IMR-90 (cell line): ENCODE measurements at regions not wholly inside any gene's neighbourhood (a gene's known extent, or its start where the extent isn't known, plus 50 kb on each side); places are given as distances from the start of the nearest gene placed in this dataset.

Experiments
- ATAC-seq: fragments of 200-7000 bp; cut with Tn5 transposase; 2 replicates; pipeline ENCODE4 v1.9.1; 2020; ENCODE audit warnings: low read depth, mild to moderate bottlenecking, moderate library complexity
- BruUV-seq: library from RNA; stranded (reverse); fragments of 400-500 nt; replicated peaks from 2 replicates; lab custom pipeline; 2021; lab: Mats Ljungman, UMichigan
- CTCF ChIA-PET: fragments of 300-600 bp; formaldehyde crosslinking; extraction: SDS; loops from one replicate; lab custom pipeline; 2021; ENCODE audit warnings: antibody characterized with exemption; lab: Yijun Ruan, JAX
- POLR2A ChIA-PET: fragments of 300-600 bp; sonication (Branson Sonifier 250); formaldehyde crosslinking; loops from one replicate; lab custom pipeline; 2022; ENCODE audit warnings: antibody characterized with exemption; ENCODE audit not compliant: unreplicated experiment; lab: Charles Lee
- DNase-seq: peaks from one replicate; pipeline ENCODE4 v3.0.0; 2013
- H2AFZ ChIP-seq: replicated peaks from 2 replicates; pipeline ENCODE3; 2013; ENCODE audit warnings: low read length, mild to moderate bottlenecking; ENCODE audit not compliant: poor library complexity
- H2AK5ac ChIP-seq: 2 replicates; pipeline ENCODE4 v1.6.1; 2013; ENCODE audit warnings: low read depth, low read length, inconsistent platforms
- H2AK9ac ChIP-seq: replicated peaks from 2 replicates; pipeline ENCODE3; 2013; ENCODE audit warnings: mild to moderate bottlenecking, low read depth, low read length, moderate library complexity; ENCODE audit not compliant: poor library complexity
- H2BK120ac ChIP-seq: 2 replicates; pipeline ENCODE4 v1.6.1; 2013; ENCODE audit warnings: low read depth, low read length, inconsistent platforms
- H2BK15ac ChIP-seq: 3 replicates; pipeline ENCODE4 v1.6.1; 2013; ENCODE audit warnings: low read depth, low read length, inconsistent platforms
- H2BK20ac ChIP-seq: 2 replicates; pipeline ENCODE4 v1.6.1; 2013; ENCODE audit warnings: low read depth, mild to moderate bottlenecking, inconsistent platforms, low read length, moderate library complexity
- H2BK5ac ChIP-seq: 2 replicates; pipeline ENCODE4 v1.6.1; 2013; ENCODE audit warnings: mild to moderate bottlenecking, low read depth, low read length, inconsistent platforms; ENCODE audit not compliant: poor library complexity, severe bottlenecking
- H3K14ac ChIP-seq: replicated peaks from 2 replicates; pipeline ENCODE4 v1.6.1; 2013; ENCODE audit warnings: low read depth, low read length, inconsistent platforms
- H3K18ac ChIP-seq: 2 replicates; pipeline ENCODE4 v1.6.1; 2013; ENCODE audit warnings: low read depth, low read length, control low read depth
- H3K23ac ChIP-seq: 2 replicates; pipeline ENCODE4 v1.6.1; 2013; ENCODE audit warnings: low read depth, low read length, inconsistent platforms
- H3K27ac ChIP-seq: 2 replicates; pipeline ENCODE4 v1.5.1; 2013; ENCODE audit warnings: mild to moderate bottlenecking, control low read depth, low read length; ENCODE audit not compliant: insufficient read depth
- H3K27me3 ChIP-seq: 2 replicates; pipeline ENCODE4 v1.6.1; 2013; ENCODE audit warnings: low read length; ENCODE audit not compliant: control insufficient read depth, insufficient read depth
- H3K36me3 ChIP-seq: 2 replicates; pipeline ENCODE4 v1.6.1; 2013; ENCODE audit warnings: low read length, mixed read lengths; ENCODE audit not compliant: control insufficient read depth, insufficient read depth
- H3K4ac ChIP-seq: 2 replicates; pipeline ENCODE4 v1.6.1; 2013; ENCODE audit warnings: low read depth, low read length, inconsistent platforms
- H3K4me1 ChIP-seq: 2 replicates; pipeline ENCODE4 v1.6.1; 2013; ENCODE audit warnings: low read length, mixed read lengths; ENCODE audit not compliant: control insufficient read depth, insufficient read depth
- H3K4me2 ChIP-seq: 2 replicates; pipeline ENCODE4 v1.6.1; 2013; ENCODE audit warnings: low read depth, mild to moderate bottlenecking, control low read depth, low read length, moderate library complexity
- H3K4me3 ChIP-seq: 2 replicates; pipeline ENCODE4 v1.5.1; 2013; ENCODE audit warnings: low read depth, mild to moderate bottlenecking, control low read depth, low read length, moderate library complexity; ENCODE audit not compliant: insufficient read depth
- H3K56ac ChIP-seq: 2 replicates; pipeline ENCODE4 v1.6.1; 2013; ENCODE audit warnings: low read length, inconsistent platforms; ENCODE audit not compliant: insufficient read depth; ENCODE audit errors: extremely low read depth
- H3K79me1 ChIP-seq, 2 experiments: 2 replicates each; pipeline ENCODE4 v1.6.1; 2013; ENCODE audit warnings: low read length in 2 of 2, inconsistent platforms in 1 of 2, low read depth in 1 of 2
- H3K9ac ChIP-seq: 2 replicates; pipeline ENCODE4 v1.6.1; 2013; ENCODE audit warnings: low read depth, low read length, control low read depth
- H3K9me1 ChIP-seq: 2 replicates; pipeline ENCODE4 v1.6.1; 2013; ENCODE audit warnings: low read length, inconsistent platforms; ENCODE audit not compliant: insufficient read depth
- H3K9me3 ChIP-seq: 2 replicates; pipeline ENCODE4 v1.6.1; 2013; ENCODE audit warnings: low read length; ENCODE audit not compliant: control insufficient read depth, insufficient read depth
- H4K20me1 ChIP-seq: 2 replicates; pipeline ENCODE4 v1.6.1; 2013; ENCODE audit warnings: low read length, inconsistent platforms; ENCODE audit not compliant: insufficient read depth
- H4K5ac ChIP-seq: 2 replicates; pipeline ENCODE4 v1.6.1; 2013; ENCODE audit warnings: mild to moderate bottlenecking, low read depth, low read length, control low read depth
- H4K8ac ChIP-seq, 2 experiments: 2 replicates each; pipeline ENCODE4 v1.6.1; 2013; ENCODE audit warnings: low read depth in 2 of 2, low read length in 2 of 2, control low read depth in 1 of 2, inconsistent platforms in 1 of 2
- H4K91ac ChIP-seq: 2 replicates; pipeline ENCODE4 v1.6.1; 2013; ENCODE audit warnings: low read depth, low read length, inconsistent platforms; ENCODE audit not compliant: insufficient read depth
- POLR2A ChIP-seq: IDR thresholded peaks from 2 replicates; pipeline ENCODE4 v1.6.1; 2012; ENCODE audit warnings: mild to moderate bottlenecking, low read depth, low read length
- WGBS, 2 experiments: methylation state at CpG; one replicate each; pipeline versions ENCODE4 v1.1.5 to v1.1.7; 2013; ENCODE audit warnings: missing lambda C conversion rate in 2 of 2; ENCODE audit not compliant: insufficient read length in 1 of 2; ENCODE audit errors: extremely low coverage in 2 of 2; 5-methylcytosine and 5-hydroxymethylcytosine counted together
- dilution Hi-C: fragments of 300-500 bp; cut with HindIII; formaldehyde crosslinking; loops from one replicate; pipeline ENCODE4 v1.14.3; 2018; ENCODE audit warnings: low sequenced_read_pairs; ENCODE audit not compliant: unreplicated experiment
- in situ Hi-C: fragments of 300-500 bp; cut with MboI; formaldehyde crosslinking; loops from 3 replicates; pipeline ENCODE4 v1.14.3; 2019; ENCODE audit warnings: low sequenced_read_pairs, inconsistent platforms, mixed read lengths
- intact Hi-C: fragments of 100-400 bp; cut with micrococcal nuclease; formaldehyde crosslinking; loops from 2 replicates; pipeline ENCODE4 v1.10.0; 2022

DNA sequence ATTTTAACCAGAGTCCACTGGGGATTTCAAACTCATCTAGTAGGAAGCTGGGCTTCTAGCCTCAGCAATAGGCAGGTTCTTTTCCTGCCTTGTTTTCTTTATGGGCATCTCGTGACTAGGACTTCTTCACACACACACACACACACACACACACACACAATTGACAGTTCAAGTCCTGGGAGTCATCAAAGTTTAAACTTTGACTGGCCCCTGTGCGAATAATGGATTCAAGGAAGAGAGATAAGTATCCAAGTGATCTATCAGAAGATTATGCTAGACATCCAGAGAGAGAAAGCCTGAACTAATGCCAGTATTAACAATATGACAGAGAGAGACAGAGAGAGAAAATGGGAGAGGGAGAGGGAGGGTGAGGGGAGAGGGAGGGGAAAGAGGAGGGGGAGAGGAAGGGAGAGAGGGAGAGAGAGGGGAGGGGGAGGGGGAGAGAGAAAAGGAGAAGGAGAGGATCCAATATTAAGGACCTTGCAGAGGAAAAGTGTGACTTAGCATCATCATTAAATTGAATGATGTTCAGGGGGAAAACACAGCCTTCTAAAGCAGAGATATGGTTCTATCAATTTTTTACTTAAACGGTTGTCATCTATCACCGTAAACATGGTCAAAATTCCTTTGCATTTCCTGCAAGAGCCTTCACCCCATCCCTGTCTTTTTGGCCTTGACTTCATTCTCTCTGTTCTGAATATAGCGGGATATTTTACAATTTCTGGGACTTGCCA, 327.6 kb upstream of the ZEB2 start:
- dilution Hi-C loops, result no loop called here
- no peak overlapping the region for H3K4me3 ChIP-seq
- no peaks in the 10 kb centered on the region for H4K20me1 ChIP-seq
- no peak overlapping the region for H2BK120ac ChIP-seq
- no peaks in the 10 kb centered on the region for H3K79me1 ChIP-seq
- no peak for DNase-seq
- H3K27ac ChIP-seq, result no peak overlapping the region
- H2BK15ac ChIP-seq, result no peak overlapping the region
- H3K9me1 ChIP-seq, result no peaks in the 10 kb centered on the region
- no peaks in the 10 kb centered on the region for H3K36me3 ChIP-seq
- CTCF ChIA-PET, result no interaction called here
- no peak overlapping the region for H3K4ac ChIP-seq
- no peak overlapping the region for H3K9ac ChIP-seq
- no peak overlapping the region; the same call in 1 of the 2 replicates for H3K23ac ChIP-seq
- in situ Hi-C loops, result no loop called here
- H3K4me1 ChIP-seq, result no peaks in the 10 kb centered on the region
- H3K27me3 ChIP-seq, result no peaks in the 10 kb centered on the region
- no peaks in the 10 kb centered on the region for H3K9me3 ChIP-seq
- no peak overlapping the region for H2BK20ac ChIP-seq
- intact Hi-C loops, result no loop called here
- no peak overlapping the region for H3K18ac ChIP-seq
- H4K5ac ChIP-seq, result no peak overlapping the region
- H2AK9ac ChIP-seq, result no peak overlapping the region
- H2AFZ ChIP-seq, result no peak overlapping the region
- no CpG with 5 or more reads among the region's 5 CpGs for WGBS, 2 experiments
- H2BK5ac ChIP-seq, result no peak overlapping the region
- H3K14ac ChIP-seq, result no peak overlapping the region
- TF ChIP-seq POLR2A, result no peak
- no peak overlapping the region for H3K56ac ChIP-seq
- BruUV-seq, result no TSS peak
- no peak overlapping the region for H3K4me2 ChIP-seq
- no peak for ATAC-seq
- POLR2A ChIA-PET, result no interaction called here
- H4K8ac ChIP-seq, result no peak overlapping the region
- H2AK5ac ChIP-seq, result no peak overlapping the region
- H4K91ac ChIP-seq, result no peak overlapping the region
